Heart left ventricle (tissue), 16 donors: ENCODE measurements at regions not wholly inside any gene's neighbourhood (a gene's known extent, or its start where the extent isn't known, plus 50 kb on each side); places are given as distances from the start of the nearest gene placed in this dataset.

Source experiments
- ATAC-seq, 4 donors: fragments of 200-7000 bp; cut with Tn5 transposase; one replicate each; pipeline ENCODE4 v1.9.1; 2020 to 2022; ENCODE audit warnings: moderate library complexity in 4 of 4, mild to moderate bottlenecking in 3 of 4, moderate number of reproducible peaks in 1 of 4
- DNase-seq, 5 donors: peaks; one replicate each; pipeline ENCODE4 v3.0.0-alpha.2; 2020
- H3K27ac ChIP-seq, 12 donors: fragments of 200-600 bp; sonication (generic) in 4 of 12; one replicate each; pipeline versions ENCODE4 v1.5.0 to v1.8.0; 2016 to 2022; ENCODE audit warnings: mild to moderate bottlenecking in 2 of 12
- H3K27me3 ChIP-seq, 9 donors: fragments of 200-600 bp; sonication (generic) in 2 of 9; one replicate each; pipeline versions ENCODE4 v1.5.1 to v1.8.0; 2016 to 2022; ENCODE audit warnings: mild to moderate bottlenecking in 3 of 9
- H3K36me3 ChIP-seq, 9 donors: fragments of 200-600 bp; sonication (generic) in 2 of 9; one replicate each; pipeline versions ENCODE4 v1.5.0 to v1.8.0; 2018 to 2022; ENCODE audit warnings: mild to moderate bottlenecking in 2 of 9
- H3K4me1 ChIP-seq, 12 donors: fragments of 200-600 bp; sonication (generic) in 4 of 12; one replicate each; pipeline versions ENCODE4 v1.5.0 to v1.8.0; 2016 to 2022; ENCODE audit warnings: mild to moderate bottlenecking in 3 of 12
- H3K4me3 ChIP-seq, 12 donors: fragments of 200-600 bp; sonication (generic) in 4 of 12; one replicate each; pipeline versions ENCODE4 v1.5.0 to v1.8.0; 2017 to 2022; ENCODE audit warnings: mild to moderate bottlenecking in 9 of 12, moderate library complexity in 4 of 12
- H3K9me3 ChIP-seq, 12 donors: fragments of 200-600 bp; sonication (generic) in 4 of 12; one replicate each; pipeline versions ENCODE4 v1.5.0 to v1.8.0; 2016 to 2022; ENCODE audit warnings: mild to moderate bottlenecking in 1 of 12
- CTCF ChIP-seq, 12 donors: fragments of 200-600 bp; sonication (generic) in 4 of 12; IDR thresholded peaks; one replicate each; pipeline versions ENCODE4 v1.5.0 to v1.8.0; 2018 to 2022; ENCODE audit warnings: antibody characterized with exemption in 12 of 12, mild to moderate bottlenecking in 5 of 12
- POLR2A ChIP-seq, 2 donors: fragments of 450-650 bp; IDR thresholded peaks; one replicate each; pipeline ENCODE4 v1.6.1; 2017; ENCODE audit warnings: antibody characterized with exemption in 2 of 2, mild to moderate bottlenecking in 2 of 2, moderate library complexity in 2 of 2
- WGBS, 4 donors: extraction: QIAGEN DNeasy Blood & Tissue Kit in 2 of 4; methylation state at CpG; one replicate each; pipeline versions ENCODE4 v1.1.5 to v1.1.7; 2013 to 2018; 5-methylcytosine and 5-hydroxymethylcytosine counted together
- intact Hi-C, 10 donors: fragments of 100-400 bp; cut with DNase I; formaldehyde crosslinking; loops; one replicate each; pipeline versions ENCODE4 v1.11.1 to v1.14.2; 2022
- donor health status: ischemic (EF 13 %, LVEDD 7.1; RV severe dilation, severe dysfunction).
- donor health status: healthy with polysubstance abuse.
- donor health status: DM: no; HTN: yes; CAD: no.
- donor health status: DM: no; HTN: no; CAD: no.
- donor health status: ischemic (EF 25% LVEDD 6.9; RV normal size, moderate dysfunction).
- donor health status: ischemic (EF 25% LVEDD 5.7; RV mildly dilated, moderate dysfunction).
- donor health status: healthy.
- donor health status: DM: yes; HTN: yes; CAD: no.
- donor health status: ischemic (EF 35%, LVEDD 5.7; RV mildly dilated, moderate dysfunction).
- donor health status: nonischemic (EF 11% LVEDD 7.7; RV severe dilation, severe dysfunction).
- donor health status: DM: yes; HTN: yes; CAD: no.
- donor health status: PGD.
- donor health status: ischemic (EF 29% LVEDD 5.4; RV normal size, mild dysfunction).
- donor health status: nonischemic (EF 23%, LVEDD 6.1; RV moderate dilation, normal function).

- TF ChIP-seq POLR2A (IDR thresholded peaks at IDR 0.05) (no peak), CTCF (IDR thresholded peaks at IDR 0.05) (no peak)
- H3K27ac ChIP-seq, result no peak overlapping the region
- no peak for DNase-seq
- no peaks in the 10 kb centered on the region for H3K4me1 ChIP-seq
- H3K9me3 ChIP-seq, result peaks cover 0 to 8% (median 0%) of the 10 kb centered on the region in 12 donors
- no peak overlapping the region for H3K4me3 ChIP-seq
- intact Hi-C loops, result no loop called here
- peaks cover 0 to 4% (median 0%) of the 10 kb centered on the region in 9 donors for H3K27me3 ChIP-seq
- WGBS, 4 donors, result 44 to 55% (median 49%) methylated on average over 4 of the region's 4 CpGs
- no peak for ATAC-seq
- H3K36me3 ChIP-seq, result no peaks in the 10 kb centered on the region
Measured at GRCh38 chr4:188300385-188300784, 161.1 kb downstream of the TRIML1 start.

- no peak for ATAC-seq
Measured at GRCh38 chr4:188305690-188306089, 166.4 kb downstream of the TRIML1 start.

GRCh38 chr4:188307591-188307990 lies 168.3 kb downstream of the TRIML1 start:
- Histone ChIP-seq H3K27ac (no peak overlapping the region), H3K4me1 (no peaks in the 10 kb centered on the region), H3K9me3 (peaks cover 0 to 5% (median 0%) of the 10 kb centered on the region in 12 donors), H3K27me3 (no peaks in the 10 kb centered on the region), H3K4me3 (no peak overlapping the region), H3K36me3 (no peaks in the 10 kb centered on the region)
- intact Hi-C loops, result no loop called here
- ATAC-seq (no peak), DNase-seq (no peak)
- TF ChIP-seq POLR2A (IDR thresholded peaks at IDR 0.05) (no peak), CTCF (IDR thresholded peaks at IDR 0.05) (no peak)
- 70 to 90% (median 77%) methylated on average over 4 of the region's 4 CpGs for WGBS, 4 donors

More at GRCh38 chr4:188305690-188306089, 166.4 kb downstream of the TRIML1 start:
- Histone ChIP-seq H3K36me3 (no peaks in the 10 kb centered on the region), H3K9me3 (peaks cover 0 to 8% (median 0%) of the 10 kb centered on the region in 12 donors), H3K27me3 (no peaks in the 10 kb centered on the region), H3K4me3 (no peak overlapping the region), H3K4me1 (no peaks in the 10 kb centered on the region), H3K27ac (no peak overlapping the region)
- TF ChIP-seq CTCF (IDR thresholded peaks at IDR 0.05), result no peak
- no peak for TF ChIP-seq POLR2A (IDR thresholded peaks at IDR 0.05)
- intact Hi-C loops, result no loop called here
- DNase-seq, result no peak
- 58 to 69% (median 65%) methylated on average over 2 of the region's 2 CpGs for WGBS, 4 donors

GRCh38 chr4:188308142-188308541 lies 168.9 kb downstream of the TRIML1 start:
- no peaks in the 10 kb centered on the region for H3K4me1 ChIP-seq
- no peaks in the 10 kb centered on the region for H3K27me3 ChIP-seq
- intact Hi-C loops, result no loop called here
- H3K4me3 ChIP-seq, result no peak overlapping the region
- 89 to 94% (median 90%) methylated on average over 6 of the region's 6 CpGs for WGBS, 4 donors
- TF ChIP-seq CTCF (IDR thresholded peaks at IDR 0.05), result no peak
- no peak for TF ChIP-seq POLR2A (IDR thresholded peaks at IDR 0.05)
- peaks cover 0 to 2% (median 0%) of the 10 kb centered on the region in 12 donors for H3K9me3 ChIP-seq
- no peaks in the 10 kb centered on the region for H3K36me3 ChIP-seq
- DNase-seq (no peak), ATAC-seq (no peak)
- no peak overlapping the region for H3K27ac ChIP-seq
